ENCODE measurements at regions not wholly inside any gene's neighbourhood (a gene's known extent, or its start where the extent isn't known, plus 50 kb on each side); places are given as distances from the start of the nearest gene placed in this dataset.

GRCh38 chr6:166045860-166046200 is 121.8 kb downstream of the TBXT start:
- H4K20me1 ChIP-seq (ENCODE audit: insufficient read depth, low read depth, low read length), result no peaks in the 10 kb centered on the region
- H3K27me3 ChIP-seq (ENCODE audit: low read length), result no peaks in the 10 kb centered on the region
- no peak overlapping the region for H3K4me3 ChIP-seq (ENCODE audit: low read length)
- no peaks in the 10 kb centered on the region for H3K9me2 ChIP-seq (replicated peaks; ENCODE audit: insufficient read depth, low read length)
- H3K9ac ChIP-seq (ENCODE audit: low read length), result no peak overlapping the region
- H3K79me2 ChIP-seq (ENCODE audit: low read length), result no peaks in the 10 kb centered on the region
- no peaks in the 10 kb centered on the region for H3K9me3 ChIP-seq (ENCODE audit: low read length)
- DNase-seq, result no peak
- H3K4me1 ChIP-seq (ENCODE audit: low read length), result no peaks in the 10 kb centered on the region
- H3K36me3 ChIP-seq (ENCODE audit: insufficient read depth, low read length), result no peaks in the 10 kb centered on the region
- no peak overlapping the region for H2AFZ ChIP-seq (ENCODE audit: low read length)
- no peak overlapping the region for H3K4me2 ChIP-seq (ENCODE audit: low read depth, low read length, poor library complexity, severe bottlenecking)
- no peak overlapping the region for H3K27ac ChIP-seq (ENCODE audit: low read length)

GRCh38 chr6:166045173-166045859 is 122.3 kb downstream of the TBXT start:
- no peaks in the 10 kb centered on the region for H3K36me3 ChIP-seq (ENCODE audit: insufficient read depth, low read length)
- no peak overlapping the region for H3K9ac ChIP-seq (ENCODE audit: low read length)
- no peaks in the 10 kb centered on the region for H4K20me1 ChIP-seq (ENCODE audit: insufficient read depth, low read depth, low read length)
- H3K9me2 ChIP-seq (replicated peaks; ENCODE audit: insufficient read depth, low read length), result no peaks in the 10 kb centered on the region
- no peak overlapping the region for H3K4me2 ChIP-seq (ENCODE audit: low read depth, low read length, poor library complexity, severe bottlenecking)
- H3K4me3 ChIP-seq (ENCODE audit: low read length), result no peak overlapping the region
- H3K4me1 ChIP-seq (ENCODE audit: low read length), result no peaks in the 10 kb centered on the region
- H3K79me2 ChIP-seq (ENCODE audit: low read length), result no peaks in the 10 kb centered on the region
- no peaks in the 10 kb centered on the region for H3K9me3 ChIP-seq (ENCODE audit: low read length)
- no peak overlapping the region for H3K27ac ChIP-seq (ENCODE audit: low read length)
- H2AFZ ChIP-seq (ENCODE audit: low read length), result no peak overlapping the region
- no peaks in the 10 kb centered on the region for H3K27me3 ChIP-seq (ENCODE audit: low read length)
- DNase-seq, result no peak

DNA sequence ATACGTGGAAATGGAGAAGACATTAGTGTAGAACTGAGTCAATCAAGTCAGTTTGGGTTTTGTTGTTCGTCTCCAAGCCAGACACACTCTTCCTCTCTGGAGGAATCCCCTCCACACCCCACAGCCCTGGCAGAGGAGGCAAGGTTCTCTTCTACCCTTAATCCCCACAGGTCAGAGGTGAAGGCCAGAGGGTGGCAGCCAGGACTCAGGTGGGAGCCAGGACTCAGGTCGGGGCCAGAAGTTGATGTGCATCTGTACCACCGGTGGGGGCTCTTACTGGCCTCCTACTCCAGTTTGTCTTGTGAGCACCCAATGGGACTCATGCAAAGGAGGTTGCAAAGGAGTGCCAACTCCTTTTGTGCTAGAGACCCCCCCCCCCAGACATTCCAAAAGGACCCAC is 126.4 kb downstream of the TBXT start:
- no peaks in the 10 kb centered on the region for H3K9me3 ChIP-seq (ENCODE audit: low read length)
- no peak overlapping the region for H3K4me2 ChIP-seq (ENCODE audit: low read depth, low read length, poor library complexity, severe bottlenecking)
- no peak overlapping the region for H3K9ac ChIP-seq (ENCODE audit: low read length)
- no peak overlapping the region for H3K4me3 ChIP-seq (ENCODE audit: low read length)
- H3K27ac ChIP-seq (ENCODE audit: low read length), result no peak overlapping the region
- no peaks in the 10 kb centered on the region for H3K9me2 ChIP-seq (replicated peaks; ENCODE audit: insufficient read depth, low read length)
- no peak overlapping the region for H2AFZ ChIP-seq (ENCODE audit: low read length)
- H3K36me3 ChIP-seq (ENCODE audit: insufficient read depth, low read length), result no peaks in the 10 kb centered on the region
- H3K27me3 ChIP-seq (ENCODE audit: low read length), result no peaks in the 10 kb centered on the region
- DNase-seq, result no peak
- no peaks in the 10 kb centered on the region for H3K4me1 ChIP-seq (ENCODE audit: low read length)
- H3K79me2 ChIP-seq (ENCODE audit: low read length), result no peaks in the 10 kb centered on the region
- H4K20me1 ChIP-seq (ENCODE audit: insufficient read depth, low read depth, low read length), result no peaks in the 10 kb centered on the region

- no peak overlapping the region for H3K4me2 ChIP-seq (ENCODE audit: low read depth, low read length, poor library complexity, severe bottlenecking)
- no peaks in the 10 kb centered on the region for H3K27me3 ChIP-seq (ENCODE audit: low read length)
- no peak for DNase-seq
- H2AFZ ChIP-seq (ENCODE audit: low read length), result no peak overlapping the region
- no peak overlapping the region for H3K4me3 ChIP-seq (ENCODE audit: low read length)
- H4K20me1 ChIP-seq (ENCODE audit: insufficient read depth, low read depth, low read length), result no peaks in the 10 kb centered on the region
- no peaks in the 10 kb centered on the region for H3K9me2 ChIP-seq (replicated peaks; ENCODE audit: insufficient read depth, low read length)
- H3K9ac ChIP-seq (ENCODE audit: low read length), result no peak overlapping the region
- no peaks in the 10 kb centered on the region for H3K36me3 ChIP-seq (ENCODE audit: insufficient read depth, low read length)
- H3K9me3 ChIP-seq (ENCODE audit: low read length), result no peaks in the 10 kb centered on the region
- no peaks in the 10 kb centered on the region for H3K79me2 ChIP-seq (ENCODE audit: low read length)
- no peak overlapping the region for H3K27ac ChIP-seq (ENCODE audit: low read length)
- H3K4me1 ChIP-seq (ENCODE audit: low read length), result no peaks in the 10 kb centered on the region
Measured at GRCh38 chr6:166040292-166040691, 127.4 kb downstream of the TBXT start.

GRCh38 chr6:166036316-166037095 is 131.1 kb downstream of the TBXT start:
- no peaks in the 10 kb centered on the region for H3K9me2 ChIP-seq (replicated peaks; ENCODE audit: insufficient read depth, low read length)
- H3K4me1 ChIP-seq (ENCODE audit: low read length), result no peaks in the 10 kb centered on the region
- no peaks in the 10 kb centered on the region for H3K79me2 ChIP-seq (ENCODE audit: low read length)
- no peak overlapping the region for H3K9ac ChIP-seq (ENCODE audit: low read length)
- no peaks in the 10 kb centered on the region for H3K36me3 ChIP-seq (ENCODE audit: insufficient read depth, low read length)
- DNase-seq, result no peak
- no peaks in the 10 kb centered on the region for H4K20me1 ChIP-seq (ENCODE audit: insufficient read depth, low read depth, low read length)
- no peak overlapping the region for H3K4me2 ChIP-seq (ENCODE audit: low read depth, low read length, poor library complexity, severe bottlenecking)
- no peaks in the 10 kb centered on the region for H3K27me3 ChIP-seq (ENCODE audit: low read length)
- no peak overlapping the region for H3K27ac ChIP-seq (ENCODE audit: low read length)
- H2AFZ ChIP-seq (ENCODE audit: low read length), result no peak overlapping the region
- H3K4me3 ChIP-seq (ENCODE audit: low read length), result no peak overlapping the region
- H3K9me3 ChIP-seq (ENCODE audit: low read length), result no peaks in the 10 kb centered on the region

DNA sequence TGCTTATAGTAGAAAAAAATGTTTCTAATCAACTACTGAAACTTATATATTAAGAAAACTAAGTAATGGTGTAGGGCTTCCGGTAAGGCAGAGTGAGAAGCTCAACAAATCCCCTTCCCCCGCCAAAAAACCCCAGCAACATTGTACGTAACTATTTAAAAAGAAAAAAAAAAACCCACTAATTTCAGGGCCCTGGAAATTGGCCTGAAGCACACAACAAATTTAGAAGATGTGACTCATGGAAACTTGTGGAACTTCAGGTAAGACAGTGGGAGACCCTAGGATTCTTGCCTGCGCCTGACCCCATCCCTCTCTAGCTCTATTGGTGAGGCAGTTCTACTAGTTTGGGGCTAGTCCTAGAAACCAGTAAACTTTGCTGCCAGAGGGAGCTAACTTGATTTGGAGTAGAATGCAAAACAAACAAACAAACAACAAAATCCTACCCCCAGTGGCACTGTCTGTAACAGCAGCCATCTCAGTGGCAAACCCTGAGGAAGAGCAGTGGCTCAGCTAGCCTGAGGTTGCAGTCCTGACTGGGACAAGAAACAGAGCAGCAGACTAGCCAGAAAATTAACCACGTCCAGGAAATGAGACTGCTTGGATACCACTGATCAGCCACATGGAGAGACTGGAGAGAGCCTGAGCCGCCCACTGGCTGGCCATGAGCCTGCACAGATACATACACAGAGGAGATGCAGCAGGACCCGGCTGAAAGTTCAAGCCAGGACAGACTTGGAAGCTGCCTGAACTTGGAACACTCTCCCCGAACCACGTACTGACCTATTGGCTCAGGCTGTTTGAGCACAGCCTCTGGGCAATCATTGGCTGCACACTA is 135.1 kb downstream of the TBXT start:
- no peak for DNase-seq
- Histone ChIP-seq H3K9me2 (replicated peaks; ENCODE audit: insufficient read depth, low read length) (no peaks in the 10 kb centered on the region), H3K9me3 (ENCODE audit: low read length) (no peaks in the 10 kb centered on the region), H3K27me3 (ENCODE audit: low read length) (no peaks in the 10 kb centered on the region), H3K4me1 (ENCODE audit: low read length) (no peaks in the 10 kb centered on the region), H3K27ac (ENCODE audit: low read length) (no peak overlapping the region), H2AFZ (ENCODE audit: low read length) (no peak overlapping the region), H3K36me3 (ENCODE audit: insufficient read depth, low read length) (no peaks in the 10 kb centered on the region), H3K79me2 (ENCODE audit: low read length) (no peaks in the 10 kb centered on the region), H3K9ac (ENCODE audit: low read length) (no peak overlapping the region), H4K20me1 (ENCODE audit: insufficient read depth, low read depth, low read length) (no peaks in the 10 kb centered on the region), H3K4me2 (ENCODE audit: low read depth, low read length, poor library complexity, severe bottlenecking) (no peak overlapping the region), H3K4me3 (ENCODE audit: low read length) (no peak overlapping the region)

DNA sequence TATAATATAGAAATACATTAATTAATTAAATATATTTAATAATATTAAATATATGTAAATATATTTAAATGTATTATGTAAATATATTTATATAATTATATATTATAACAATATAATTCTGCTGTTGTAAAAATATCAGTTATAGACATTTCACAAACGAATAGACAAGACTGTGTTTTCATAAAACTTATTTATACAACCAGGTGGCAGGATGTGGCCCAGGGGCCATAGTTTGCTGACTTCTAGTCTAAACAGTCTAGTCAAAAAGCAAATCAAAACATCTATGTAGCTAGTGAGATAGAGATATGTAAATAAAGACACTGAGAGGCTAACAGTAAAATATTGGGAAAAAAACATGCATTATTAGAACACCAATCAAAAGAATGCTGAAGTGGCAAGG is 136.4 kb downstream of the TBXT start:
- no peak overlapping the region for H3K9ac ChIP-seq (ENCODE audit: low read length)
- no peak overlapping the region for H2AFZ ChIP-seq (ENCODE audit: low read length)
- no peaks in the 10 kb centered on the region for H3K9me3 ChIP-seq (ENCODE audit: low read length)
- H4K20me1 ChIP-seq (ENCODE audit: insufficient read depth, low read depth, low read length), result no peaks in the 10 kb centered on the region
- no peak overlapping the region for H3K4me3 ChIP-seq (ENCODE audit: low read length)
- no peaks in the 10 kb centered on the region for H3K27me3 ChIP-seq (ENCODE audit: low read length)
- H3K4me1 ChIP-seq (ENCODE audit: low read length), result no peaks in the 10 kb centered on the region
- no peak overlapping the region for H3K4me2 ChIP-seq (ENCODE audit: low read depth, low read length, poor library complexity, severe bottlenecking)
- no peaks in the 10 kb centered on the region for H3K9me2 ChIP-seq (replicated peaks; ENCODE audit: insufficient read depth, low read length)
- DNase-seq, result no peak
- H3K79me2 ChIP-seq (ENCODE audit: low read length), result no peaks in the 10 kb centered on the region
- no peak overlapping the region for H3K27ac ChIP-seq (ENCODE audit: low read length)
- no peaks in the 10 kb centered on the region for H3K36me3 ChIP-seq (ENCODE audit: insufficient read depth, low read length)

DNA sequence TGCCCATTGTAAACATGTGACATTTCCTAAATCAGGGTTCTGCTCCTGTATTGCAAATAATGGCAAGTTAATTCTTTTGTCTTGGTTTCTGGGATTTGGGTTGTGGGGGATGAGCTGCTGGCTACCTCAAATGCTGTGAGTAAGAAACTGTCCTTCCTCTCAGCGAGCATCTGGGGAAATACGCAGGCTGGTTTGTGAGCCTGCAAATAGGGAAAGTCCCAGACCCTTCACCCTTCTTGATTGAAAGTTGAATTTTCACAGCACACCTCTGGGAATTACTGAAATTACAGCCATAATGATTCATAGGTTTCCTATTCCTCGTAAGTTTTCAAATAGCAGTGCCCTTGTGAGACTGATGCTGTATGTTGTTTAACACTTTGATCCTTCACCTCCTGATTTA is 138.1 kb downstream of the TBXT start:
- no peaks in the 10 kb centered on the region for H3K36me3 ChIP-seq (ENCODE audit: insufficient read depth, low read length)
- no peak overlapping the region for H3K9ac ChIP-seq (ENCODE audit: low read length)
- H3K4me2 ChIP-seq (ENCODE audit: low read depth, low read length, poor library complexity, severe bottlenecking), result no peak overlapping the region
- H3K4me1 ChIP-seq (ENCODE audit: low read length), result no peaks in the 10 kb centered on the region
- no peak overlapping the region for H3K27ac ChIP-seq (ENCODE audit: low read length)
- no peaks in the 10 kb centered on the region for H3K79me2 ChIP-seq (ENCODE audit: low read length)
- H3K9me2 ChIP-seq (replicated peaks; ENCODE audit: insufficient read depth, low read length), result no peaks in the 10 kb centered on the region
- no peak overlapping the region for H2AFZ ChIP-seq (ENCODE audit: low read length)
- H3K9me3 ChIP-seq (ENCODE audit: low read length), result no peaks in the 10 kb centered on the region
- DNase-seq, result no peak
- H4K20me1 ChIP-seq (ENCODE audit: insufficient read depth, low read depth, low read length), result no peaks in the 10 kb centered on the region
- no peak overlapping the region for H3K4me3 ChIP-seq (ENCODE audit: low read length)
- H3K27me3 ChIP-seq (ENCODE audit: low read length), result no peaks in the 10 kb centered on the region
